ENCODE measurements at regions not wholly inside any gene's neighbourhood (a gene's known extent, or its start where the extent isn't known, plus 50 kb on each side); places are given as distances from the start of the nearest gene placed in this dataset.

DNA sequence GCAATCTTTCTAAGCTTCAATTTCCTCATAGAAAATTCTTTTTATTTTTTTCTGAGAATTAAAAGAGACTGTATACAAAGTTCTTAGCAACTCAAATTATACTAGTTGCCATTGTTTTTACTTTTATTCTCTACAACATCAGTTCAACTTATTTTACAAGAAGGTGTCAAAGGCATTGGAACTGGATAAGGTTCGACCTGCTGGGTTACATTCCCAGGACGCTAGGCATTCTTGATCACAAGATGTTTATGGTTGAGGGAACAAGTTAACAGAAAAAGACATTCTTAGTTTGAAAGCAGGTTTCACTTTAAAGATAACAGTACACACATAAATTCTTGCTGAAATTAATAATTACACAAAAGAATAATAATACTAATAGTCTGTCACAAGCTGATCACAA lies 163.5 kb upstream of the SNX2 start:
- H3K27ac ChIP-seq (replicated peaks), result no peak overlapping the region
- H3K4me3 ChIP-seq (replicated peaks; ENCODE audit: insufficient read depth, low read length), result no peak overlapping the region
- no peak for TF ChIP-seq REST (IDR thresholded peaks at IDR 0.05; ENCODE audit: insufficient replicate concordance, low read depth)
- no peaks in the 10 kb centered on the region for H3K27me3 ChIP-seq (ENCODE audit: insufficient read depth, poor library complexity, severe bottlenecking)
- DNase-seq (ENCODE audit: low read depth in 1 of 2, low spot score in 1 of 2), result no peak

- no peak overlapping the region for H3K4me3 ChIP-seq (replicated peaks; ENCODE audit: insufficient read depth, low read length)
- H3K27ac ChIP-seq (replicated peaks), result no peak overlapping the region
Measured at GRCh38 chr5:122612901-122613300, 162.0 kb upstream of the SNX2 start.

DNA sequence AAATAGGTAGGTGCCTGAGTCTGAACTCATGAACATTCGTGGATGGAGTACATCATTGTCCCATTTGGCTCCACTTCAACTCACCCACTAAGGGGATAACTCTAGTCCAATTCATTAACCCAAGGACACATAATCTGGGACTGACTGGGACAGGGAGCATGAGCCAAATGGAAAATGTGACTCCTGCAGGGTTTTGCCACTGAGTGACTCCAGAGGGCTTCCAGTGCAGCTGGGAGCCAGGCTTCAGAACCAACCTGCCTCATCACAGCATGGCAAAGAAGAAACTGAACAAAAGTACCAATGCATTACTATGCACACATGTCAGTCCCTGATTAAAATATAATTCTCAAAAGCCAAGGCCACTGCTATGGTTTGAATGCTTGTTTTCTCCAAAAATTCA lies 159.7 kb upstream of the SNX2 start:
- no peak for DNase-seq (ENCODE audit: low read depth in 1 of 2, low spot score in 1 of 2)
- Histone ChIP-seq H3K27me3 (ENCODE audit: insufficient read depth, poor library complexity, severe bottlenecking) (no peaks in the 10 kb centered on the region), H3K27ac (replicated peaks) (no peak overlapping the region), H3K4me3 (replicated peaks; ENCODE audit: insufficient read depth, low read length) (no peak overlapping the region)
- no peak for TF ChIP-seq POLR2AphosphoS5 (IDR thresholded peaks at IDR 0.05; ENCODE audit: low read depth)
- TF ChIP-seq REST (IDR thresholded peaks at IDR 0.05; ENCODE audit: insufficient replicate concordance, low read depth), result no peak
- no peak for TF ChIP-seq GABPA (IDR thresholded peaks at IDR 0.05; ENCODE audit: low read depth)
- no peak for TF ChIP-seq SPI1 (IDR thresholded peaks at IDR 0.05; ENCODE audit: borderline replicate concordance, low read depth)
- no peak for TF ChIP-seq CTCF (IDR thresholded peaks at IDR 0.05; ENCODE audit: insufficient read depth, low read length)

More at GRCh38 chr5:122612901-122613300, 162.0 kb upstream of the SNX2 start:
- TF ChIP-seq GABPA (IDR thresholded peaks at IDR 0.05; ENCODE audit: low read depth) (no peak), REST (IDR thresholded peaks at IDR 0.05; ENCODE audit: insufficient replicate concordance, low read depth) (no peak), POLR2AphosphoS5 (IDR thresholded peaks at IDR 0.05; ENCODE audit: low read depth) (no peak), SPI1 (IDR thresholded peaks at IDR 0.05; ENCODE audit: borderline replicate concordance, low read depth) (no peak), CTCF (IDR thresholded peaks at IDR 0.05; ENCODE audit: insufficient read depth, low read length) (no peak)
- H3K27me3 ChIP-seq (ENCODE audit: insufficient read depth, poor library complexity, severe bottlenecking), result no peaks in the 10 kb centered on the region
- DNase-seq (ENCODE audit: low read depth in 1 of 2, low spot score in 1 of 2), result no peak

GRCh38 chr5:122615832-122616231 lies 159.0 kb upstream of the SNX2 start:
- Histone ChIP-seq H3K27ac (replicated peaks) (no peak overlapping the region), H3K4me3 (replicated peaks; ENCODE audit: insufficient read depth, low read length) (no peak overlapping the region), H3K27me3 (ENCODE audit: insufficient read depth, poor library complexity, severe bottlenecking) (no peaks in the 10 kb centered on the region)
- DNase-seq (ENCODE audit: low read depth in 1 of 2, low spot score in 1 of 2), result no peak
- TF ChIP-seq REST (IDR thresholded peaks at IDR 0.05; ENCODE audit: insufficient replicate concordance, low read depth) (no peak), SPI1 (IDR thresholded peaks at IDR 0.05; ENCODE audit: borderline replicate concordance, low read depth) (no peak), CTCF (IDR thresholded peaks at IDR 0.05; ENCODE audit: insufficient read depth, low read length) (no peak), GABPA (IDR thresholded peaks at IDR 0.05; ENCODE audit: low read depth) (no peak), POLR2AphosphoS5 (IDR thresholded peaks at IDR 0.05; ENCODE audit: low read depth) (no peak)
